Ishikawa (cell line): ENCODE measurements at regions not wholly inside any gene's neighbourhood (a gene's known extent, or its start where the extent isn't known, plus 50 kb on each side); places are given as distances from the start of the nearest gene placed in this dataset.

Experiments used
- CEBPB ChIP-seq: IDR thresholded peaks from 2 replicates; pipeline ENCODE4 v1.6.1; 2012
- CREB1 ChIP-seq: IDR thresholded peaks from 2 replicates; pipeline ENCODE4 v1.6.1; 2012; ENCODE audit warnings: low read depth
- EGR1 ChIP-seq: IDR thresholded peaks from 2 replicates; pipeline ENCODE4 v1.6.1; 2012
- EP300 ChIP-seq: IDR thresholded peaks from 2 replicates; pipeline ENCODE4 v1.6.1; 2012; ENCODE audit warnings: borderline replicate concordance
- FOXM1 ChIP-seq: IDR thresholded peaks from 2 replicates; pipeline ENCODE4 v1.6.1; 2012; ENCODE audit warnings: low read depth, borderline replicate concordance
- MAX ChIP-seq: IDR thresholded peaks from 2 replicates; pipeline ENCODE4 v1.6.1; 2012
- NFIC ChIP-seq: IDR thresholded peaks from 2 replicates; pipeline ENCODE4 v1.6.1; 2012
- RAD21 ChIP-seq: IDR thresholded peaks from 2 replicates; pipeline ENCODE4 v1.6.1; 2012; ENCODE audit warnings: low read depth
- REST ChIP-seq: IDR thresholded peaks from 2 replicates; pipeline ENCODE4 v1.6.1; 2012; ENCODE audit warnings: low read depth, mild to moderate bottlenecking
- TAF1 ChIP-seq: IDR thresholded peaks from 2 replicates; pipeline ENCODE4 v1.6.1; 2012; ENCODE audit warnings: low read depth, mild to moderate bottlenecking
- TCF12 ChIP-seq: IDR thresholded peaks from 2 replicates; pipeline ENCODE4 v1.6.1; 2012; ENCODE audit warnings: low read depth
- TEAD4 ChIP-seq: IDR thresholded peaks from 2 replicates; pipeline ENCODE4 v1.6.1; 2012
- YY1 ChIP-seq: IDR thresholded peaks from 2 replicates; pipeline ENCODE4 v1.6.1; 2012; ENCODE audit warnings: low read depth
- ZBTB7A ChIP-seq: IDR thresholded peaks from 2 replicates; pipeline ENCODE4 v1.6.1; 2012; ENCODE audit warnings: low read depth
- TF ChIP-seq, protein P1 (sequence below): IDR thresholded peaks from 2 replicates; pipeline ENCODE4 v1.6.1; 2012

DNA sequence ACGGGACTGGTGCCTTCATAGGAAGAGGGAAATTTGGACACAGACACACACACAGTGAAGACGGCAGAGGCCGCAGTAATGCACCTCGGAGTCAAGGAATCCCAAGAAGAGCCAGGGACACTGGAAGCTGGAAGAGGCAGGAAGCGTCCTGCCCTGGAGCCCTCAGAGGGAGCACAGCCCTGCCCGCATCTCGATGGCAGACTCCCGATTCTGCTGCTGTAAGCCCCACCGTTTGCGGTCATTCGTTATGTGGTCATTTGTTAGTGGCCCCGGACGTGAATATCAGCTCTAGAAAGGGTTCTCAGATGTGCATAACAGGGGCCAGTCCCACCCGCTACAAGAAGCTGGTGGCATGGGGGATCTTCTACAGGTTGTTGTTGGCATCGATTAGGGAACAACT is 316.6 kb downstream of the FOXL1 start:
- TF ChIP-seq TCF12 (no peak), TAF1 (no peak), CREB1 (no peak), EP300 (no peak), NFIC (no peak), CEBPB (no peak), YY1 (no peak), REST (no peak), EGR1 (no peak), ZBTB7A (no peak), FOXM1 (no peak)
- TF ChIP-seq, protein P1, sequence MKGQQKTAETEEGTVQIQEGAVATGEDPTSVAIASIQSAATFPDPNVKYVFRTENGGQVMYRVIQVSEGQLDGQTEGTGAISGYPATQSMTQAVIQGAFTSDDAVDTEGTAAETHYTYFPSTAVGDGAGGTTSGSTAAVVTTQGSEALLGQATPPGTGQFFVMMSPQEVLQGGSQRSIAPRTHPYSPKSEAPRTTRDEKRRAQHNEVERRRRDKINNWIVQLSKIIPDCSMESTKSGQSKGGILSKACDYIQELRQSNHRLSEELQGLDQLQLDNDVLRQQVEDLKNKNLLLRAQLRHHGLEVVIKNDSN: no peak

DNA sequence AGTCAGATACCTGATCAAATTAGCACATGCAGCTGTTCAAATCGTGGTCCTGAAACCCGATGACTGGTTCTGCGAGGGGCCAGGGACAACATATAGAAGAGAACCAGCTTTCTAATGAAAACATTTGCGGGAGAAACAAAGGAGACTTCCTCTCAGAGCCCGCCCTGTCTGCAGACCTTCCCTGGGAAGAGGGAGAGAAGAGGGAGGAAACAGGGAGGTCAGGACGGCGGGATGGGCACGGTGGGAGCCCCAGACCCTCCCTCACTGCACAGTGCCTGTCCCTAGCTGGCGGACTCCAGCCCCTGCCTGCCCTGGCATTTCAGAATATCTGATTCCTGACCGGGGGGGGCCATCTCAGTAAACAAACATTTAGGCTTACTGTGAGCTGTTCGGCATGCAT is 317.3 kb downstream of the FOXL1 start:
- no peak for TF ChIP-seq MAX
- TF ChIP-seq EP300: no peak
- TF ChIP-seq CEBPB: no peak
- TF ChIP-seq NFIC: no peak
- TF ChIP-seq ZBTB7A: no peak
- no peak for TF ChIP-seq TCF12
- no peak for TF ChIP-seq EGR1
- no peak for TF ChIP-seq REST
- TF ChIP-seq FOXM1: no peak
- TF ChIP-seq, protein P1: no peak
- TF ChIP-seq CREB1: no peak
- no peak for TF ChIP-seq YY1
- TF ChIP-seq TEAD4: no peak
- TF ChIP-seq TAF1: no peak
- TF ChIP-seq RAD21: no peak

DNA sequence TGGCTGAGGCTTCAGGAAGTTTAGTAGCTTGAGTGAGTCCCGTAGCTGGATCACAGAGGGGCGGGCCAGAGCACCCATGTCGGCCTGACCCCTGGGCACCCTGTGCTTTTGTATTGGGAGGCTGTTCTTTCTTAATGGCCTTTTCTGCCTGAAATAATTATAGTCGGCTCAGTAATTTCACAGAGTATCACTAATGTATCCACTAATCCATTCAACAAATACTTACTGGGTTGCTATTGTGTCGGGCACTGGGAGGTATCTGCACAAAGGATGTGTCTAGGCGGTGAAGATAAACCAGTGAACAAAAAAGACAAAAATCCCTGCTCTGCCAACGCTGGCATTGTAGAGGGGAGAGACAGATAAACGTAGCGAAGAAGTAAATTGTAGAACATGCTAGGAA is 318.6 kb downstream of the FOXL1 start:
- TF ChIP-seq CREB1: no peak
- TF ChIP-seq TAF1: no peak
- TF ChIP-seq, protein P1: no peak
- no peak for TF ChIP-seq CEBPB
- TF ChIP-seq TEAD4: no peak
- TF ChIP-seq ZBTB7A: no peak
- no peak for TF ChIP-seq RAD21
- no peak for TF ChIP-seq REST
- TF ChIP-seq EGR1: no peak
- TF ChIP-seq FOXM1: no peak
- no peak for TF ChIP-seq YY1
- TF ChIP-seq EP300: no peak
- no peak for TF ChIP-seq NFIC

DNA sequence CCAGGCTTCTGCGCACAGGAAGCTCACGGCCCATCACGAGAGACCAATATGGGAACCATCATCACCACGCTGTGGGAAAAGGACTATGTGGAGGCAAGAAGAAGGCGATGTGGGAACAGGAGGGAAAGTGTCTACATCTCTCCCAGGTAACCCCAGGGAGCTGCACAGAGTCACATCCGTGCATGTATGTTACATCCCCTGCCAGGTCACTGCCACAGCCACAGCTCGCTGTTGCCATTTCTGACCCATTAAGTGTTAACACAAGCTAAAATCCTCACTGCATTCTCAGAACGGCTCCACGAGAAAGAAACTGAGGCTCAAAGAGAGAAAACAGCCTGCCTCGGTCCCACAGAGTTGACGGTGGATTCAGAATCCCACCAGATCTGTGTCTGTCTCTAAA is 319.1 kb downstream of the FOXL1 start:
- TF ChIP-seq TAF1 (no peak), EP300 (no peak), FOXM1 (no peak), ZBTB7A (no peak), TEAD4 (no peak), EGR1 (no peak), NFIC (no peak), MAX (no peak), CREB1 (no peak), TCF12 (no peak), RAD21 (no peak), YY1 (no peak), REST (no peak), CEBPB (no peak)
- TF ChIP-seq, protein P1: no peak
